ENCODE measurements at regions not wholly inside any gene's neighbourhood (a gene's known extent, or its start where the extent isn't known, plus 50 kb on each side); places are given as distances from the start of the nearest gene placed in this dataset.

DNA sequence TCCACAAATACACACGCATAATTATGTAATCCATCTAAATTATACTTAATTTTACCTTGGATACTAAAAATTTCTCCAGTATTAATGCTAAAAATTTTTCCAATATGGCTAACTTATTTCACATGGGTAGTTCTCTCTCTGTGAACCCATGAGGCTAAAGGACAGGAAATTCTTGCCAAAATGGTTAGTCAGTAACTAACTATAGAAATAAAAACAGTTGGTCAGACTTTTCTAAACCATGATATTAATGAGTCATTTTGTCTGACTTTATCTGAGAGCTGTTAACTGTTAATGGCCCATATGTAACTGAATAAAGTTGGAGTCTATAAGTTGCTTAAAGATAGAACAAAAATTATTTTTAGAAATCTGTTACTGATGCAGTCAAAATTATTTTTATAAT lies 549.4 kb downstream of the TLL1 start:
- POLR2A ChIA-PET = no interaction called here
- ATAC-seq (ENCODE audit: low read depth) (no peak), DNase-seq (no peak)
- no peak overlapping the region for H3K9ac ChIP-seq (ENCODE audit: low read length)
- Mint-ChIP-seq H3K4me1 (no peaks in the 10 kb centered on the region), H3K4me3 (no peak overlapping the region), H3K27me3 (no peaks in the 10 kb centered on the region), H3K27ac (no peak overlapping the region), H3K9me3 (ENCODE audit: insufficient read depth) (peaks cover 6% of the 10 kb centered on the region)
- no peak overlapping the region for H3K4me2 ChIP-seq (replicated peaks; ENCODE audit: low read depth, low read length, poor library complexity, severe bottlenecking)
- TF ChIP-seq, protein P1, sequence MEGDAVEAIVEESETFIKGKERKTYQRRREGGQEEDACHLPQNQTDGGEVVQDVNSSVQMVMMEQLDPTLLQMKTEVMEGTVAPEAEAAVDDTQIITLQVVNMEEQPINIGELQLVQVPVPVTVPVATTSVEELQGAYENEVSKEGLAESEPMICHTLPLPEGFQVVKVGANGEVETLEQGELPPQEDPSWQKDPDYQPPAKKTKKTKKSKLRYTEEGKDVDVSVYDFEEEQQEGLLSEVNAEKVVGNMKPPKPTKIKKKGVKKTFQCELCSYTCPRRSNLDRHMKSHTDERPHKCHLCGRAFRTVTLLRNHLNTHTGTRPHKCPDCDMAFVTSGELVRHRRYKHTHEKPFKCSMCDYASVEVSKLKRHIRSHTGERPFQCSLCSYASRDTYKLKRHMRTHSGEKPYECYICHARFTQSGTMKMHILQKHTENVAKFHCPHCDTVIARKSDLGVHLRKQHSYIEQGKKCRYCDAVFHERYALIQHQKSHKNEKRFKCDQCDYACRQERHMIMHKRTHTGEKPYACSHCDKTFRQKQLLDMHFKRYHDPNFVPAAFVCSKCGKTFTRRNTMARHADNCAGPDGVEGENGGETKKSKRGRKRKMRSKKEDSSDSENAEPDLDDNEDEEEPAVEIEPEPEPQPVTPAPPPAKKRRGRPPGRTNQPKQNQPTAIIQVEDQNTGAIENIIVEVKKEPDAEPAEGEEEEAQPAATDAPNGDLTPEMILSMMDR (IDR thresholded peaks at IDR 0.05) = no peak
- no peak for TF ChIP-seq EZH2 (IDR thresholded peaks at IDR 0.05; ENCODE audit: borderline replicate concordance, insufficient read depth, low read depth, low read length, poor library complexity, severe bottlenecking)
- no peaks in the 10 kb centered on the region for H3K27me3 ChIP-seq (replicated peaks in 1 of 4; ENCODE audit: control extremely low read depth in 1 of 4, control insufficient read depth in 3 of 4, insufficient read depth in 4 of 4, low read length in 3 of 4)
- no peaks in the 10 kb centered on the region for H3K4me1 ChIP-seq (ENCODE audit: control insufficient read depth in 2 of 2, insufficient read depth in 2 of 2, low read length in 2 of 2)
- no peaks in the 10 kb centered on the region for H3K36me3 ChIP-seq (replicated peaks in 1 of 2; ENCODE audit: control extremely low read depth in 1 of 2, control insufficient read depth in 1 of 2, extremely low read depth in 1 of 2, insufficient read depth in 2 of 2, low read length in 1 of 2)
- peaks cover 0 to 13% (median 5%) of the 10 kb centered on the region in 3 donors for H3K9me3 ChIP-seq (ENCODE audit: control extremely low read depth in 1 of 3, control insufficient read depth in 2 of 3, insufficient read depth in 1 of 3, low read length in 2 of 3)
- intact Hi-C loops (cut with micrococcal nuclease) = no loop called here
- H3K4me3 ChIP-seq (ENCODE audit: control extremely low read depth in 1 of 5, extremely low read depth in 1 of 5, insufficient read depth in 1 of 5, low read depth in 2 of 5, low read length in 4 of 5) = no peak overlapping the region
- CTCF ChIA-PET = no interaction called here
- no peak overlapping the region for H3K27ac ChIP-seq (ENCODE audit: low read length in 2 of 2)
- no CpG with 5 or more reads among the region's 1 CpG for WGBS (ENCODE audit: insufficient coverage)
- no peaks in the 10 kb centered on the region for H4K20me1 ChIP-seq (ENCODE audit: control insufficient read depth, insufficient read depth, low read length, poor library complexity, severe bottlenecking)
- no peak overlapping the region for H2AFZ ChIP-seq (ENCODE audit: insufficient read depth, low read depth, low read length, poor library complexity, severe bottlenecking)
- H3K79me2 ChIP-seq (ENCODE audit: control insufficient read depth, insufficient read depth, low read length) = no peaks in the 10 kb centered on the region

DNA sequence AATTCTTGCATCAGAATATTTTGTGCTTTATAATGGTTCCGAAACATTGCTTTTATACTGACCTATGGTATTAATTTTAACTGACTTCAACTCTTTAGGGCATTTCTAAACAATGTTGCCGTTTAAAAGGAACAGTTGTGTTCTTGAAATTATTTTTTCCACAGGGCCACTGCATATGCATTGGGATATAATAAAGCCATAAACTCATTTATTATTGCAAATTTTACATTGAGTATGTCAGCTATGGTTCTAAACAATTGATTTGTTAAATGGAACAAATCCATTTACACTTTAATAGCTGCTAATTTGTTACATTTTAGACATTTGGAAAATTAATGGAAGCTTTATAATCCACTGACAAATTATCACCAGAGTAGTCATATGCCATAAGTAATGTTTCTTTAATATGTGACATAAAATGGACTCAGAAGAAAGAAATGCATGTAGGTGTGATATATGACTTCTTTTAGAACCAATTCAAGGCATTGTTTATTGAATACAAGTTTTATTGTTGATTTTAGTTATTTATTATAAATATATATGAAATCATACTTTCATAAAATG lies 553.3 kb downstream of the TLL1 start:
- TF ChIP-seq, protein P1 (IDR thresholded peaks at IDR 0.05) = no peak
- no peak for TF ChIP-seq EZH2 (IDR thresholded peaks at IDR 0.05; ENCODE audit: borderline replicate concordance, insufficient read depth, low read depth, low read length, poor library complexity, severe bottlenecking)
- CTCF ChIA-PET = no interaction called here
- H3K36me3 ChIP-seq (replicated peaks in 1 of 2; ENCODE audit: control extremely low read depth in 1 of 2, control insufficient read depth in 1 of 2, extremely low read depth in 1 of 2, insufficient read depth in 2 of 2, low read length in 1 of 2) = no peaks in the 10 kb centered on the region
- H3K9me3 ChIP-seq (ENCODE audit: control extremely low read depth in 1 of 3, control insufficient read depth in 2 of 3, insufficient read depth in 1 of 3, low read length in 2 of 3) = peaks cover 0 to 5% (median 0%) of the 10 kb centered on the region in 3 donors
- no peaks in the 10 kb centered on the region for H3K27me3 Mint-ChIP-seq
- H3K27ac Mint-ChIP-seq = no peak overlapping the region
- H4K20me1 ChIP-seq (ENCODE audit: control insufficient read depth, insufficient read depth, low read length, poor library complexity, severe bottlenecking) = no peaks in the 10 kb centered on the region
- no CpG with 5 or more reads among the region's 2 CpGs for WGBS (ENCODE audit: insufficient coverage)
- H3K4me1 ChIP-seq (ENCODE audit: control insufficient read depth in 2 of 2, insufficient read depth in 2 of 2, low read length in 2 of 2) = no peaks in the 10 kb centered on the region
- H3K79me2 ChIP-seq (ENCODE audit: control insufficient read depth, insufficient read depth, low read length) = no peaks in the 10 kb centered on the region
- DNase-seq = no peak
- no peak for ATAC-seq (ENCODE audit: low read depth)
- H3K4me3 Mint-ChIP-seq = no peak overlapping the region
- intact Hi-C loops (cut with micrococcal nuclease) = no loop called here
- H3K9me3 Mint-ChIP-seq (ENCODE audit: insufficient read depth) = no peaks in the 10 kb centered on the region
- no peak overlapping the region for H3K9ac ChIP-seq (ENCODE audit: low read length)
- no peaks in the 10 kb centered on the region for H3K27me3 ChIP-seq (replicated peaks in 1 of 4; ENCODE audit: control extremely low read depth in 1 of 4, control insufficient read depth in 3 of 4, insufficient read depth in 4 of 4, low read length in 3 of 4)
- POLR2A ChIA-PET = no interaction called here
- no peaks in the 10 kb centered on the region for H3K4me1 Mint-ChIP-seq
- no peak overlapping the region for H3K4me2 ChIP-seq (replicated peaks; ENCODE audit: low read depth, low read length, poor library complexity, severe bottlenecking)
- no peak overlapping the region for H2AFZ ChIP-seq (ENCODE audit: insufficient read depth, low read depth, low read length, poor library complexity, severe bottlenecking)
- H3K4me3 ChIP-seq (ENCODE audit: control extremely low read depth in 1 of 5, extremely low read depth in 1 of 5, insufficient read depth in 1 of 5, low read depth in 2 of 5, low read length in 4 of 5) = no peak overlapping the region
- no peak overlapping the region for H3K27ac ChIP-seq (ENCODE audit: low read length in 2 of 2)
